GM12878 (cell line): ENCODE measurements at regions not wholly inside any gene's neighbourhood (a gene's known extent, or its start where the extent isn't known, plus 50 kb on each side); places are given as distances from the start of the nearest gene placed in this dataset.

ENCODE experiments used
- CHD4 ChIP-seq: fragments of 200-600 bp; sonication (generic); IDR thresholded peaks from 2 replicates; pipeline ENCODE4 v1.6.1; 2016; ENCODE audit warnings: mild to moderate bottlenecking
- JUND ChIP-seq: IDR thresholded peaks from 2 replicates; pipeline ENCODE4 v1.6.1; 2012; ENCODE audit warnings: low read depth, mild to moderate bottlenecking, low read length, improper control_type of control experiment, moderate library complexity
- SMC3 ChIP-seq: IDR thresholded peaks from 2 replicates; pipeline ENCODE4 v1.6.1; 2011; ENCODE audit warnings: low read length, improper control_type of control experiment, borderline replicate concordance
- ZNF384 ChIP-seq: IDR thresholded peaks from 2 replicates; pipeline ENCODE4 v1.6.1; 2012; ENCODE audit warnings: low read depth, mild to moderate bottlenecking, low read length, improper control_type of control experiment, borderline replicate concordance
- TF ChIP-seq, protein P1 (sequence below), 3 experiments: IDR thresholded peaks in 2 of 3; conservative IDR thresholded peaks in 1 of 3; 2 replicates each; pipeline ENCODE4 v1.5.1; 2011; ENCODE audit warnings: low read depth in 3 of 3, low read length in 3 of 3, mild to moderate bottlenecking in 3 of 3, control low read depth in 2 of 3, moderate library complexity in 2 of 3, inconsistent platforms in 1 of 3, mixed read lengths in 1 of 3; ENCODE audit not compliant: control insufficient read depth in 2 of 3, insufficient read depth in 1 of 3; ENCODE audit errors: extremely low read depth in 1 of 3
- TF ChIP-seq, protein P2 (sequence below): fragments of 450-650 bp; IDR thresholded peaks from 2 replicates; pipeline ENCODE4 v1.6.1; 2017; ENCODE audit warnings: mild to moderate bottlenecking

DNA sequence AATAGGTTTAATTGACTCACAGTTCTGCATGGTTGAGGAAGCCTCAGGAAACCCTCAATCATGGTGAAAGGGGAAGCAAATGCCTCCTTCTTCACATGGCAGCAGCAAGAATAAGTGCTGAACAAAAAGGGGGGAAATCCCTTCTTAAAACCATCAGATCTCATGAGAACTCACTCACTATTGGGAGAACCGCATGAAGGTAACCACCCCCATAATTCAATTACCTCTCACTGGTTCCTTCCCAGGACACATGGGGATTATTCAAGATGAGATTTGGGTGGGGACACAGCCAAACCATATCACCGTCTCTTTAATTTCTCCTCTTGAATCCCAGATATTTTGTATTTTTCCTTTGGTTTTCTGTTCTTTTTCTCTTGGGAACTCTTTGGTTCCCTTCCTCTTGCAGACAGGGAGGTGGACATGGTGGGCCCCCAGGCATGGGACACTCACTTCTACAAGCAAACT, 223.6 kb downstream of the TBXT start:
- no peak for TF ChIP-seq CHD4
- TF ChIP-seq JUND, result no peak
- TF ChIP-seq, protein P1, sequence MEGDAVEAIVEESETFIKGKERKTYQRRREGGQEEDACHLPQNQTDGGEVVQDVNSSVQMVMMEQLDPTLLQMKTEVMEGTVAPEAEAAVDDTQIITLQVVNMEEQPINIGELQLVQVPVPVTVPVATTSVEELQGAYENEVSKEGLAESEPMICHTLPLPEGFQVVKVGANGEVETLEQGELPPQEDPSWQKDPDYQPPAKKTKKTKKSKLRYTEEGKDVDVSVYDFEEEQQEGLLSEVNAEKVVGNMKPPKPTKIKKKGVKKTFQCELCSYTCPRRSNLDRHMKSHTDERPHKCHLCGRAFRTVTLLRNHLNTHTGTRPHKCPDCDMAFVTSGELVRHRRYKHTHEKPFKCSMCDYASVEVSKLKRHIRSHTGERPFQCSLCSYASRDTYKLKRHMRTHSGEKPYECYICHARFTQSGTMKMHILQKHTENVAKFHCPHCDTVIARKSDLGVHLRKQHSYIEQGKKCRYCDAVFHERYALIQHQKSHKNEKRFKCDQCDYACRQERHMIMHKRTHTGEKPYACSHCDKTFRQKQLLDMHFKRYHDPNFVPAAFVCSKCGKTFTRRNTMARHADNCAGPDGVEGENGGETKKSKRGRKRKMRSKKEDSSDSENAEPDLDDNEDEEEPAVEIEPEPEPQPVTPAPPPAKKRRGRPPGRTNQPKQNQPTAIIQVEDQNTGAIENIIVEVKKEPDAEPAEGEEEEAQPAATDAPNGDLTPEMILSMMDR (IDR thresholded peaks at IDR 0.05 in 2 of 3, conservative IDR thresholded peaks at IDR 0.05 in 1 of 3; ENCODE audit: control insufficient read depth in 2 of 3, extremely low read depth in 1 of 3, insufficient read depth in 1 of 3, low read depth in 3 of 3, low read length in 3 of 3), result no peak
- no peak for TF ChIP-seq SMC3
- TF ChIP-seq, protein P2, sequence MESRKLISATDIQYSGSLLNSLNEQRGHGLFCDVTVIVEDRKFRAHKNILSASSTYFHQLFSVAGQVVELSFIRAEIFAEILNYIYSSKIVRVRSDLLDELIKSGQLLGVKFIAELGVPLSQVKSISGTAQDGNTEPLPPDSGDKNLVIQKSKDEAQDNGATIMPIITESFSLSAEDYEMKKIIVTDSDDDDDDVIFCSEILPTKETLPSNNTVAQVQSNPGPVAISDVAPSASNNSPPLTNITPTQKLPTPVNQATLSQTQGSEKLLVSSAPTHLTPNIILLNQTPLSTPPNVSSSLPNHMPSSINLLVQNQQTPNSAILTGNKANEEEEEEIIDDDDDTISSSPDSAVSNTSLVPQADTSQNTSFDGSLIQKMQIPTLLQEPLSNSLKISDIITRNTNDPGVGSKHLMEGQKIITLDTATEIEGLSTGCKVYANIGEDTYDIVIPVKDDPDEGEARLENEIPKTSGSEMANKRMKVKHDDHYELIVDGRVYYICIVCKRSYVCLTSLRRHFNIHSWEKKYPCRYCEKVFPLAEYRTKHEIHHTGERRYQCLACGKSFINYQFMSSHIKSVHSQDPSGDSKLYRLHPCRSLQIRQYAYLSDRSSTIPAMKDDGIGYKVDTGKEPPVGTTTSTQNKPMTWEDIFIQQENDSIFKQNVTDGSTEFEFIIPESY, result no peak
- TF ChIP-seq ZNF384, result no peak
